LNCAP (cell line): ENCODE measurements at regions not wholly inside any gene's neighbourhood (a gene's known extent, or its start where the extent isn't known, plus 50 kb on each side); places are given as distances from the start of the nearest gene placed in this dataset.

Experiments used
- CTCF ChIP-seq: fragments of 450-650 bp; IDR thresholded peaks from 2 replicates; pipeline ENCODE4 v1.5.1; 2017; ENCODE audit warnings: mild to moderate bottlenecking

GRCh38 chr3:89628856-89629670 lies 521.6 kb downstream of the EPHA3 start:
- TF ChIP-seq CTCF = no peak

GRCh38 chr3:89635137-89635536 lies 527.7 kb downstream of the EPHA3 start:
- TF ChIP-seq CTCF = no peak

- TF ChIP-seq CTCF = no peak
Measured at GRCh38 chr3:89644716-89645115, 537.3 kb downstream of the EPHA3 start.

GRCh38 chr3:89649431-89649830 lies 542.0 kb downstream of the EPHA3 start:
- no peak for TF ChIP-seq CTCF

- no peak for TF ChIP-seq CTCF
Measured at GRCh38 chr3:89654031-89654430, 546.6 kb downstream of the EPHA3 start.

- no peak for TF ChIP-seq CTCF
Measured at GRCh38 chr3:89656388-89656787, 549.0 kb downstream of the EPHA3 start.

- TF ChIP-seq CTCF = no peak
Measured at GRCh38 chr3:89679686-89680085, 572.3 kb downstream of the EPHA3 start.

- no peak for TF ChIP-seq CTCF
Measured at GRCh38 chr3:89682556-89682955, 575.1 kb downstream of the EPHA3 start.
